G401 (cell line): ENCODE measurements at regions not wholly inside any gene's neighbourhood (a gene's known extent, or its start where the extent isn't known, plus 50 kb on each side); places are given as distances from the start of the nearest gene placed in this dataset.
"Not testable (repeated sequence)": the region's sequence is repeated elsewhere in the genome, so short reads cannot be mapped to it uniquely, and the experiment has no call there.

Experiments used
- DNase-seq: peaks from one replicate; pipeline ENCODE4 v3.0.0-alpha.2; 2015; ENCODE audit warnings: low spot score
- in situ Hi-C: cut with HindIII; loops from 2 replicates; pipeline ENCODE4 v1.10.0; 2016; ENCODE audit warnings: low sequenced_read_pairs, mixed read lengths

GRCh38 chr3:73269126-73269525 is 207.7 kb downstream of the EBLN2 start:
- DNase-seq, in situ Hi-C loops: not testable (repeated sequence)

DNA sequence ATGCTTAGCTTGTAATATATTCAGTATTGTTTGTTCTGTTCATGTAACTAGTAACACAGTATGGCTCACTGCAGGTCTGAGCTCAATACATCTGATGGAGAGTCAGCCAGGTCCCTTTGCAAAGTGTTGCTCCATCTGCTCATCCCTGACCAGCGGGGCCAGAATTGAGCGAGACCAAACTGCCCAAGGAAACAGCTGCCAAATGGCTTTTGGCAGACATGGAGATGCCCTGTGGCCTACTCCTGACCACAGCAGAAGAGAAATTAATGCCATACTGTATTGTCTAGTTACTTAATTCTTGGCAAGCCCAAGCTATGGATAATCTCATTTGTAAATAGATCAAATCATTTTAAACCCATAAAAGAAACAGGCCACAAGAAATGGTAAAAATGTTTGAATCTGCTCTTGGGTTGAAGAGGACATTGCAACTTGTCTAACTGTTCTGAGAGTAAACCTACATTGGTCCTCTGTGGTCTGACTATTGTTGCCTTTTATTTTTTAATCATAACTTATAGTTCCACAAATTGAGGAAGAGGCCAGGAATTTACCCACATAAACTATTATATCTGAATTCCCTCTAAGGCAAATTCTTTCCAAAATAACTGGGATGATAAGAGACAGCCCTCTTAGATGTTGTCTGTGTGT is 209.5 kb downstream of the EBLN2 start:
- in situ Hi-C loops: no loop called here
- DNase-seq: peak; percentile 96

GRCh38 chr3:73273341-73273740 is 211.9 kb downstream of the EBLN2 start:
- no peak for DNase-seq
- in situ Hi-C loops: no loop called here

DNA sequence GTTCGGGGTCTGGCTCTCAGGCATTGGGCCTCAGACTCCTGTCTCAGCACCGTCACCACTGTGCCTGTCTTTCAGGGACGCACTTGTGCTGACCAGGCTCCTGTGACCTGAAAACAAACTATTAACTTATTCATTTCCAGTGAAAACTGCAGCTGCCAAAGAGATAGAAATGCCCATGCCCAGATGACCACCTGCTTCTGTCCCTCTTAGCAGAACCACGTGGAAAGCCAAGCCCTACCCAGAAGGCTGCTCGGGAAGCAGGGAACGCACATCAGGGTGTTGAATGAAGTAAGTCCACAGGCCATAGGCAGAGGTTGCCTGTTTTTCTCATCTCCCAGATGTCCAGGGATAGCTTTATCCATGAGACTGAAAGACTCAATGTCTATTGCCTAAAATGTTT is 219.3 kb downstream of the EBLN2 start:
- no peak for DNase-seq
- in situ Hi-C loops: no loop called here

DNA sequence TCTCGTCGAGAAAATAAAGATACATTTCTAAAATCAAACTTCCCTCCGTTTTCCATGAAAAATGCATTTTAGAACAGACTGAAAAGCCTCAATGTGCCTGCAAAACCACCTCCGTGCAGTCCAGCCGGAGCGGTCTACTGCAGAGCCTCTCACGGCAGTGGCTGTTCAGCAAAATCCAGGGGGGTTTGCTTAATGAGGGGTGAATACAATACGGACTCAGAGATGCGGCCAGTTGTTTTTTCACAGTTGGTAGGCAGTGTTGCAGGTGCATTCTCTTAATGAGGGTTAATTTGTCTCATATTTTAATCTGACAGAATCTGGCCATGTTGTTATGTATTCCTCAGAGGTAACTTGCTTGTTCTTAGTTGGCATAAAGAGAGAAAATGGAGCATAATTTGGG is 223.0 kb downstream of the EBLN2 start:
- DNase-seq: no peak
- in situ Hi-C loops: no loop called here

GRCh38 chr3:73291541-73291940 is 230.1 kb downstream of the EBLN2 start:
- no peak for DNase-seq
- in situ Hi-C loops: no loop called here

DNA sequence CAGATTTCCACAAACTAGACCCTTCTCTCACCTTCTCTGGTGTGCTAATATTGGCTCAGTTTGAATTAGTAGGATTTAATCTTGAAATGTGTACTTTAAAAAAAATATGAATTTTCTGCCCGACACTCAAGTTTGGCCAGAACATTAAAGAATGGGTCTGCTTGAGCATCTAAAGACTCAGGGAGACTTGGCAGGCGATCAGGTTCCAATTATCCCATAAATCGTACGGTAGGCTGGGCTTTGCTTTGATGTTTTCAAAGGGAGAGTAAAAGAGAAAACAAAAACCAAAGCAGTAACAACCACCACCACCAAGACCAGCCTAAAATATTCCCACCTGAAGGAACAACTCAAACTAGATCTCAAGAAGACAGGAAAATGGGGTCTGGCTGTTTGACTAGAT is 230.8 kb downstream of the EBLN2 start:
- in situ Hi-C loops: no loop called here
- DNase-seq: no peak

GRCh38 chr3:73294537-73294936 is 233.1 kb downstream of the EBLN2 start:
- no peak for DNase-seq
- in situ Hi-C loops: no loop called here

DNA sequence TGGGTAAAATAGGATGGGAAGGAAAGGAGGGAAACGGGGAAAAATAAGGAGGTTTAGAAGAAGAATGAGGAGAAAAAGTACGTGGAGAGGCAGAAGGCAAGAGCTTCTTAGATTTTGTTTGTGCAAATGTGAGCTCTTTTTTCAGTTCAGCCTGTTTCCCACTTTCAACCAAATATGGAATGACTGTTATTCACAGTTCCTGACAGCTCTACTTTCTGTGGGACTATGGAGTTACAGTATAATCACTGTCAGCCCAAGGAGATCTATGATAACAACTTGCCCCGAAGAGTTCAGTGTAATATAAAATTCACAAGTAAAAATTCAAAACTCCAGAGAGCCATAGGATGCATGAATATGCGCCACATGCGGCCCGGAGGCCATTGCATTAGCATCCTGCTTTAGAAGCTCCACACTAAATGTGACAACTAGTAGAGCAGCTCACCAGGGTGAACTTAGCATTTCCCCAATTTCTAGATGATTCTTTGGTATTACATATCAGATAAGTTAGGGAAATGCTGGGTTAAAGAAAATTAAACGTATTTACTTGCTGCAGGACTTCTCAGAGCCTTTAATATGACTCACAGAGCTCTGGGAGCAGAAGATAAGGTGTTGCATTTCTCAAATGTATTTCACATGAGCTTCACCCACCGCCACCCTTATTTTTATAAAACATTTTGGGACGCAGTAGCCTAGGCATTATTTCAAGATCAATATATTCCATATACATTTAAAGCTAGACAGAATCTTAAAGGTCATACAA is 234.6 kb downstream of the EBLN2 start:
- in situ Hi-C loops: no loop called here

DNA sequence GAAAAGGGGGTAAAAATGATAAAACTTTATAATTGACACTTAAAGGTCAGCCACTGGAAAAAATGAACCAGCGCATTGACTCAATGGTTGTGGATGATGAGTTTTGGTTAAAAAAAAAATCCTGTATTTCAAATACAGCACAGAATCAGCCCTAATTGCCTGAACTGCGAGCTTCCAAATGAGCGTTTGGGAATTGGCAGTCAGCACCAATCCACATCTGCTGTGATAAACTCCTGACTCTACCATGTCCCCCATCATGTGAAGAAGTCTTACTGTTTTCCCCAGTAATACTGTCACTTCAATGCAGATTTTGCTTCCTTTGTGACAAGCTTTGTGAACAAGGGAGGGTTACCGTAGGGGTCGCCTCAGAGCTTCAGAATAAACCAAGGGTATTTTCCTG is 235.4 kb downstream of the EBLN2 start:
- DNase-seq: no peak
- in situ Hi-C loops: no loop called here

More for the DNA sequence above, 234.6 kb downstream of the EBLN2 start:
- no peak for DNase-seq

GRCh38 chr3:73298243-73299183 is 237.1 kb downstream of the EBLN2 start:
- DNase-seq: no peak
- in situ Hi-C loops: no loop called here

- in situ Hi-C loops: no loop called here
Measured at GRCh38 chr3:73299184-73299691, 237.8 kb downstream of the EBLN2 start.

DNA sequence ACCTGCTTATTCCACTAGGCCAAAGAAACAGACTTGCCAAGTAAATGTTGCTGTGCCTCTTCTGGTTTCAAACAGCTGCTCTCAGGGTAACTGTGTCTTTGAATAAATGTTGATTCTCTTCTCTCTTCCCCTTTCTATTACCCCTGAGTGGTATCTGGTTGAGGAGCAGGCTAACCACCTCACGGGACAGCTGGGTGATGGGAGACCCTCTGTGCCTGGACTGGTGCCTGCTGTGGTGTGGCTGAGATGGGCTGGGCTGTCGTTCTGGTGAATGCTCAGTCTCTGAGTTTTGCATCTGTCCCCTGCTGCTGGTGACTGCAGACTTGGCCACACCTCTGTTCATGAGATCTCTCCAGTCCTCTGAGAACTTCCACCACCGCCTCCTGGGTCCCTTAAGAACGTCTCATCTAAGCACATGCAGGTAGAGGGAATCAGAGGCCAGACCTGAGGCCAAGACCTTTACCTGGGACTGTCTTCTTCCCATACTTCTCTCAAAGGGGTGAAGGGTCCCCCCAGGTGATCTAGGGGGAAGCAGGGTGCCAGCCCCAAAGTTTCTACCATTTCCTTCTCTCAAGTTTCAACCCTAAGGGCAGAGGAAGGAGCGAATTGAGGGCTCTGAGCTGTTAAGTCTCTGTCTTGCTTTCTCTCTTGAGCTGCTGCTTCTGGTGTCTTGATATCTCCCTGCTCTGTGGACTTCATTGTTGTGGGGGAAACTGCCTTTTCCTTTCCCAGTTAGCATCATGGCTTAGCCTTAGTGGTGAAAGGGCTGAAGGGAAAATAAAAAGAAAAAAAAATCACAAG is 252.9 kb downstream of the EBLN2 start:
- DNase-seq: no peak
- in situ Hi-C loops: no loop called here

More at GRCh38 chr3:73299184-73299691, 237.8 kb downstream of the EBLN2 start:
- no peak for DNase-seq

GRCh38 chr3:73315706-73316105 is 254.2 kb downstream of the EBLN2 start:
- no peak for DNase-seq
- in situ Hi-C loops: no loop called here

GRCh38 chr3:73319179-73319769 is 257.8 kb downstream of the EBLN2 start:
- no peak for DNase-seq
- in situ Hi-C loops: no loop called here

DNA sequence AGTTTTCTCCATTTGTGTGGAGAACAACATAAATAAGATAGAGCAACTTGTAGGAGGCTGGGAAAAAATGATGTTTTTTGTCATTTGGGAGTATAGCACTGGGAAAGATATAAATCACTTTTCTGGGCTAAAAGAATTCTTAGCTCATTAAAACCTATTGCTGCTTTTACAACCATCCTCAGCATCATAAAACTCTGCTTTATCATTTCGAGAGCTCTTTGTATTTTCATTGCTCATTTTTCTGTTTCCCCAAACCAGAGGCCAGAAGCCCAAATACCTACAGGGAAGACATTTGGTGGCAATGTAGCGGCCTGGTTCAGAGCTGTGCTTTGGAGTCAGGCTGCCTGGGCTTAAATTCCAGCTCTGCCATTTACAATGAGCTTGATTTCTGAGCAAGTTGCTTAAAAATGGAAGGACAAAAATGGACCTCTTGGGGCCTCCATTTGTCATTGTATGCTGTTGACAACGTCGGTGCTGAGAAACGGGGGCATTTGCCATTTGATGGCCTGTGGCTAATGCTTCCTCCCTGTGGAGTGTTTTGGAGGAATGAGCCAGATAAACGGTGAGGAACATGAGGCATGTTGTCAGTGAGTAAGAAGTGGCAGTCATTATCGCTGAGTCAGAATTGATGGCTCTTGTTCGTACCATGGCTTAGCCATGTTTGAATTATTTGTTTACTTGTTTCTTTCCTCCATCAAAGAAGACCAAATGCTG is 260.0 kb downstream of the EBLN2 start:
- in situ Hi-C loops: no loop called here
- DNase-seq: no peak

- DNase-seq: no peak
- in situ Hi-C loops: no loop called here
Measured at GRCh38 chr3:73324203-73325155, 263.0 kb downstream of the EBLN2 start.
